GM23338 (cell line): ENCODE measurements at regions not wholly inside any gene's neighbourhood (a gene's known extent, or its start where the extent isn't known, plus 50 kb on each side); places are given as distances from the start of the nearest gene placed in this dataset.
A peak's percentile ranks its signal among the peaks of the same experiment; 100 is the strongest.

Experiments
- ATAC-seq: fragments of 200-7000 bp; cut with Tn5 transposase; 3 replicates; pipeline ENCODE4 v1.9.1; 2020
- DNase-seq: peaks from one replicate; pipeline ENCODE4 v3.0.0-alpha.2; 2015; ENCODE audit warnings: low spot score
- H2AFZ ChIP-seq: fragments of 200-600 bp; sonication (generic); 2 replicates; pipeline ENCODE4 v1.8.0; 2016; ENCODE audit warnings: antibody characterized with exemption, mild to moderate bottlenecking, moderate library complexity
- H3F3A ChIP-seq: fragments of 200-600 bp; sonication (generic); replicated peaks from 2 replicates; pipeline ENCODE4 v1.8.0; 2017; ENCODE audit warnings: antibody characterized with exemption, mixed run types, low read depth
- H3K27ac ChIP-seq: fragments of 200-600 bp; sonication (generic); 2 replicates; pipeline ENCODE4 v1.6.1; 2016; ENCODE audit warnings: low read depth
- H3K27me3 ChIP-seq: fragments of 200-600 bp; sonication (generic); 2 replicates; pipeline ENCODE4 v1.8.0; 2016; ENCODE audit warnings: mild to moderate bottlenecking, mixed run types, moderate library complexity; ENCODE audit not compliant: insufficient read depth
- H3K36me3 ChIP-seq: fragments of 200-600 bp; sonication (generic); 2 replicates; pipeline ENCODE4 v1.8.0; 2016; ENCODE audit warnings: mild to moderate bottlenecking; ENCODE audit not compliant: insufficient read depth
- H3K4me1 ChIP-seq: fragments of 200-600 bp; sonication (generic); 2 replicates; pipeline ENCODE4 v1.8.0; 2016; ENCODE audit warnings: mild to moderate bottlenecking, moderate library complexity; ENCODE audit not compliant: insufficient read depth
- H3K4me2 ChIP-seq: fragments of 200-600 bp; sonication (generic); 2 replicates; pipeline ENCODE4 v1.7.1; 2017; ENCODE audit warnings: mixed run types
- H3K4me3 ChIP-seq: fragments of 200-600 bp; sonication (generic); 2 replicates; pipeline ENCODE4 v1.6.1; 2016; ENCODE audit warnings: mixed run types
- H3K79me2 ChIP-seq: fragments of 200-600 bp; sonication (generic); replicated peaks from 2 replicates; pipeline ENCODE4 v1.8.0; 2017; ENCODE audit warnings: mild to moderate bottlenecking; ENCODE audit not compliant: insufficient read depth
- H3K9me2 ChIP-seq: fragments of 200-600 bp; sonication (generic); 2 replicates; pipeline ENCODE4 v1.8.0; 2017; ENCODE audit not compliant: insufficient read depth
- H4K20me1 ChIP-seq: fragments of 200-600 bp; sonication (generic); replicated peaks from 2 replicates; pipeline ENCODE4 v1.8.0; 2017; ENCODE audit warnings: mild to moderate bottlenecking; ENCODE audit not compliant: insufficient read depth
- H3K27ac Mint-ChIP-seq: 2 replicates; pipeline ENCODE4 v1.8.0; 2020; ENCODE audit warnings: inconsistent platforms, mild to moderate bottlenecking, moderate library complexity, mixed read lengths
- H3K27me3 Mint-ChIP-seq: 3 replicates; pipeline ENCODE4 v1.8.0; 2022; ENCODE audit warnings: low read depth, mild to moderate bottlenecking, moderate library complexity, mixed read lengths, inconsistent platforms; ENCODE audit not compliant: insufficient read depth, poor library complexity
- H3K36me3 Mint-ChIP-seq: 3 replicates; pipeline ENCODE4 v1.8.0; 2021; ENCODE audit warnings: low read depth, mild to moderate bottlenecking, inconsistent platforms, moderate library complexity, mixed read lengths
- H3K4me1 Mint-ChIP-seq: 3 replicates; pipeline ENCODE4 v1.8.0; 2020; ENCODE audit warnings: mild to moderate bottlenecking, inconsistent platforms, mixed read lengths
- H3K4me3 Mint-ChIP-seq: 3 replicates; pipeline ENCODE4 v1.8.0; 2021; ENCODE audit warnings: moderate library complexity, mild to moderate bottlenecking, inconsistent platforms, mixed read lengths
- H3K9me3 Mint-ChIP-seq: 3 replicates; pipeline ENCODE4 v1.8.0; 2020; ENCODE audit warnings: moderate library complexity, mild to moderate bottlenecking, inconsistent platforms, mixed read lengths
- CREB1 ChIP-seq: fragments of 250-450 bp; sonication (Bioruptor Pico); IDR thresholded peaks from 2 replicates; pipeline ENCODE4 v1.5.0; 2020; ENCODE audit warnings: low read depth, mild to moderate bottlenecking, moderate library complexity
- EZH2phosphoT487 ChIP-seq: fragments of 200-600 bp; sonication (generic); IDR thresholded peaks from one replicate; pipeline ENCODE4 v1.8.1; 2018; ENCODE audit warnings: antibody characterized with exemption; ENCODE audit not compliant: unreplicated experiment
- POLR2AphosphoS5 ChIP-seq: IDR thresholded peaks from 2 replicates; pipeline ENCODE4 v1.6.1; 2016; ENCODE audit warnings: antibody characterized with exemption, low read depth
- TF ChIP-seq, protein P1 (sequence below): IDR thresholded peaks from 2 replicates; pipeline ENCODE4 v1.6.1; 2016; ENCODE audit warnings: antibody characterized with exemption
- TF ChIP-seq, protein P2 (sequence below): fragments of 250-450 bp; sonication (Bioruptor Pico); IDR thresholded peaks from 2 replicates; pipeline ENCODE4 v1.5.0; 2020; ENCODE audit warnings: mild to moderate bottlenecking, moderate library complexity
- TF ChIP-seq, protein P3 (sequence below): IDR thresholded peaks from one replicate; pipeline ENCODE4 v1.6.1; 2018; ENCODE audit warnings: antibody characterized with exemption; ENCODE audit not compliant: unreplicated experiment
- TF ChIP-seq, protein P4 (sequence below), 2 experiments: fragments of 200-600 bp in 1 of 2; sonication (generic) in 1 of 2; conservative IDR thresholded peaks; 2 replicates each; pipeline versions ENCODE4 v1.5.1 to v1.6.1; 2016 to 2017; ENCODE audit warnings: antibody characterized with exemption in 2 of 2, low read depth in 2 of 2, mild to moderate bottlenecking in 2 of 2, moderate library complexity in 1 of 2

DNA sequence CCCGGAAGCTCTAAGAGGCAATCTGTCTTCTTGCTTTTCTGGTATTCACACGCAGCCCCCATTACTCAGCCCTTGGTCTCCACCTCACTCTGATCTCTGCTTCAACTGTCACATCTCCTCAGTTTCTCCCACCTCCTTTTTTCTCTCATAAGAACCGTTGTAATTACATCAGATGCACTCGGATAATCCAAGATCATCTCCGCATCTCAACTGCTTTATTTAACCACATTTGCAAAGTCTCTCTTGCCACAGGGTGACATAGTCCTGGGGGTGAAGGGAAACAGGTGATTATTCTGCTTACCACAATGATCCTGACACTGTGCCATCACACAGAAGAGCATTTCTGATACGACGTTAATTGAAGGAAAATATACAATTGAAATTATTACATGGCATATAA is 79.9 kb downstream of the HACD1 start:
- Mint-ChIP-seq H3K9me3 (peaks cover 10% of the 10 kb centered on the region; the same call in 2 of the 3 replicates), H3K27me3 (no peaks in the 10 kb centered on the region), H3K36me3 (no peaks in the 10 kb centered on the region), H3K4me3 (no peak overlapping the region), H3K4me1 (no peaks in the 10 kb centered on the region), H3K27ac (no peak overlapping the region)
- no peak overlapping the region for H2AFZ ChIP-seq
- H3K27me3 ChIP-seq: no peaks in the 10 kb centered on the region
- no peaks in the 10 kb centered on the region for H3K36me3 ChIP-seq
- no peak overlapping the region for H3K4me2 ChIP-seq
- no peak for DNase-seq
- H3F3A ChIP-seq: no peaks in the 10 kb centered on the region
- no peak for ATAC-seq
- H3K79me2 ChIP-seq: no peaks in the 10 kb centered on the region
- H4K20me1 ChIP-seq: no peaks in the 10 kb centered on the region
- no peak overlapping the region for H3K27ac ChIP-seq
- no peaks in the 10 kb centered on the region for H3K4me1 ChIP-seq
- TF ChIP-seq, protein P1, sequence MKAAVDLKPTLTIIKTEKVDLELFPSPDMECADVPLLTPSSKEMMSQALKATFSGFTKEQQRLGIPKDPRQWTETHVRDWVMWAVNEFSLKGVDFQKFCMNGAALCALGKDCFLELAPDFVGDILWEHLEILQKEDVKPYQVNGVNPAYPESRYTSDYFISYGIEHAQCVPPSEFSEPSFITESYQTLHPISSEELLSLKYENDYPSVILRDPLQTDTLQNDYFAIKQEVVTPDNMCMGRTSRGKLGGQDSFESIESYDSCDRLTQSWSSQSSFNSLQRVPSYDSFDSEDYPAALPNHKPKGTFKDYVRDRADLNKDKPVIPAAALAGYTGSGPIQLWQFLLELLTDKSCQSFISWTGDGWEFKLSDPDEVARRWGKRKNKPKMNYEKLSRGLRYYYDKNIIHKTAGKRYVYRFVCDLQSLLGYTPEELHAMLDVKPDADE: no peak
- no peak for TF ChIP-seq EZH2phosphoT487
- H3K4me3 ChIP-seq: no peak overlapping the region
- H3K9me2 ChIP-seq: 0 out of 2 replicates have a peak, but pooled peaks cover 7% of the 10 kb centered on the region

DNA sequence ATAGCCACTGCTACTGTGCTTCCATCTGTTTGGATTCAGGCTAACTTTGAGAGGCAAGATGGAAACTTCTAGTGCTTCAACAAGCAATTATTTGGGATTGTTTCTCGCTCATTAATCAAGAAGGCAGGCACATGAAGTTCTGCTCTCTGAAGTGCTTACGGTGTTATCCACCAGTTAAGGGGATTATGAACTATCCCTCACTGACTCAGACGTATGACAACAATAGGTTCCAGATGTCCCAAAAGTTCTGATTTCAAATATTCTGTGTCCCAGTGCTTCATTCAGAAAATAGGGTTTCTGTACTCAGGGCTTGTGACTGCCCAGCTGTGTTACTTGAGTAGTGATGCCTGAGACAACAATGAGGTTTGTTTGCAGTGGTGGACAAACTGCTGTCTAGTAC is 81.0 kb downstream of the HACD1 start:
- Histone ChIP-seq H3K4me2 (no peak overlapping the region), H3K4me3 (no peak overlapping the region), H3F3A (no peaks in the 10 kb centered on the region), H3K27ac (no peak overlapping the region), H3K9me2 (0 out of 2 replicates have a peak, but pooled peaks cover 7% of the 10 kb centered on the region), H4K20me1 (no peaks in the 10 kb centered on the region), H3K27me3 (no peaks in the 10 kb centered on the region), H2AFZ (peak overlapping the region; percentile 32; the same call in 1 of the 2 replicates), H3K4me1 (no peaks in the 10 kb centered on the region), H3K36me3 (no peaks in the 10 kb centered on the region), H3K79me2 (no peaks in the 10 kb centered on the region)
- Mint-ChIP-seq H3K4me1 (no peaks in the 10 kb centered on the region), H3K27me3 (peaks cover 1% of the 10 kb centered on the region), H3K4me3 (no peak overlapping the region), H3K36me3 (no peaks in the 10 kb centered on the region), H3K27ac (no peak overlapping the region), H3K9me3 (peaks cover 10% of the 10 kb centered on the region; the same call in 2 of the 3 replicates)
- ATAC-seq: no peak
- DNase-seq: no peak
- TF ChIP-seq POLR2AphosphoS5 (no peak), CREB1 (CRISPR knock-in tag) (no peak), EZH2phosphoT487 (no peak)
- TF ChIP-seq, protein P2, sequence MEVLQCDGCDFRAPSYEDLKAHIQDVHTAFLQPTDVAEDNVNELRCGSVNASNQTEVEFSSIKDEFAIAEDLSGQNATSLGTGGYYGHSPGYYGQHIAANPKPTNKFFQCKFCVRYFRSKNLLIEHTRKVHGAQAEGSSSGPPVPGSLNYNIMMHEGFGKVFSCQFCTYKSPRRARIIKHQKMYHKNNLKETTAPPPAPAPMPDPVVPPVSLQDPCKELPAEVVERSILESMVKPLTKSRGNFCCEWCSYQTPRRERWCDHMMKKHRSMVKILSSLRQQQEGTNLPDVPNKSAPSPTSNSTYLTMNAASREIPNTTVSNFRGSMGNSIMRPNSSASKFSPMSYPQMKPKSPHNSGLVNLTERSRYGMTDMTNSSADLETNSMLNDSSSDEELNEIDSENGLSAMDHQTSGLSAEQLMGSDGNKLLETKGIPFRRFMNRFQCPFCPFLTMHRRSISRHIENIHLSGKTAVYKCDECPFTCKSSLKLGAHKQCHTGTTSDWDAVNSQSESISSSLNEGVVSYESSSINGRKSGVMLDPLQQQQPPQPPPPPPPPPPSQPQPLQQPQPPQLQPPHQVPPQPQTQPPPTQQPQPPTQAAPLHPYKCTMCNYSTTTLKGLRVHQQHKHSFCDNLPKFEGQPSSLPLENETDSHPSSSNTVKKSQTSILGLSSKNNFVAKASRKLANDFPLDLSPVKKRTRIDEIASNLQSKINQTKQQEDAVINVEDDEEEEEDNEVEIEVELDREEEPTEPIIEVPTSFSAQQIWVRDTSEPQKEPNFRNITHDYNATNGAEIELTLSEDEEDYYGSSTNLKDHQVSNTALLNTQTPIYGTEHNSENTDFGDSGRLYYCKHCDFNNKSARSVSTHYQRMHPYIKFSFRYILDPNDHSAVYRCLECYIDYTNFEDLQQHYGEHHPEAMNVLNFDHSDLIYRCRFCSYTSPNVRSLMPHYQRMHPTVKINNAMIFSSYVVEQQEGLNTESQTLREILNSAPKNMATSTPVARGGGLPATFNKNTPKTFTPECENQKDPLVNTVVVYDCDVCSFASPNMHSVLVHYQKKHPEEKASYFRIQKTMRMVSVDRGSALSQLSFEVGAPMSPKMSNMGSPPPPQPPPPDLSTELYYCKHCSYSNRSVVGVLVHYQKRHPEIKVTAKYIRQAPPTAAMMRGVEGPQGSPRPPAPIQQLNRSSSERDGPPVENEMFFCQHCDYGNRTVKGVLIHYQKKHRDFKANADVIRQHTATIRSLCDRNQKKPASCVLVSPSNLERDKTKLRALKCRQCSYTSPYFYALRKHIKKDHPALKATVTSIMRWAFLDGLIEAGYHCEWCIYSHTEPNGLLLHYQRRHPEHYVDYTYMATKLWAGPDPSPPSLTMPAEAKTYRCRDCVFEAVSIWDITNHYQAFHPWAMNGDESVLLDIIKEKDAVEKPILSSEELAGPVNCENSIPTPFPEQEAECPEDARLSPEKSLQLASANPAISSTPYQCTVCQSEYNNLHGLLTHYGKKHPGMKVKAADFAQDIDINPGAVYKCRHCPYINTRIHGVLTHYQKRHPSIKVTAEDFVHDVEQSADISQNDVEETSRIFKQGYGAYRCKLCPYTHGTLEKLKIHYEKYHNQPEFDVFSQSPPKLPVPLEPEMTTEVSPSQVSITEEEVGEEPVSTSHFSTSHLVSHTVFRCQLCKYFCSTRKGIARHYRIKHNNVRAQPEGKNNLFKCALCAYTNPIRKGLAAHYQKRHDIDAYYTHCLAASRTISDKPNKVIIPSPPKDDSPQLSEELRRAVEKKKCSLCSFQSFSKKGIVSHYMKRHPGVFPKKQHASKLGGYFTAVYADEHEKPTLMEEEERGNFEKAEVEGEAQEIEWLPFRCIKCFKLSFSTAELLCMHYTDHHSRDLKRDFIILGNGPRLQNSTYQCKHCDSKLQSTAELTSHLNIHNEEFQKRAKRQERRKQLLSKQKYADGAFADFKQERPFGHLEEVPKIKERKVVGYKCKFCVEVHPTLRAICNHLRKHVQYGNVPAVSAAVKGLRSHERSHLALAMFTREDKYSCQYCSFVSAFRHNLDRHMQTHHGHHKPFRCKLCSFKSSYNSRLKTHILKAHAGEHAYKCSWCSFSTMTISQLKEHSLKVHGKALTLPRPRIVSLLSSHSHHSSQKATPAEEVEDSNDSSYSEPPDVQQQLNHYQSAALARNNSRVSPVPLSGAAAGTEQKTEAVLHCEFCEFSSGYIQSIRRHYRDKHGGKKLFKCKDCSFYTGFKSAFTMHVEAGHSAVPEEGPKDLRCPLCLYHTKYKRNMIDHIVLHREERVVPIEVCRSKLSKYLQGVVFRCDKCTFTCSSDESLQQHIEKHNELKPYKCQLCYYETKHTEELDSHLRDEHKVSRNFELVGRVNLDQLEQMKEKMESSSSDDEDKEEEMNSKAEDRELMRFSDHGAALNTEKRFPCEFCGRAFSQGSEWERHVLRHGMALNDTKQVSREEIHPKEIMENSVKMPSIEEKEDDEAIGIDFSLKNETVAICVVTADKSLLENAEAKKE (CRISPR knock-in tag): no peak
- TF ChIP-seq, protein P3, sequence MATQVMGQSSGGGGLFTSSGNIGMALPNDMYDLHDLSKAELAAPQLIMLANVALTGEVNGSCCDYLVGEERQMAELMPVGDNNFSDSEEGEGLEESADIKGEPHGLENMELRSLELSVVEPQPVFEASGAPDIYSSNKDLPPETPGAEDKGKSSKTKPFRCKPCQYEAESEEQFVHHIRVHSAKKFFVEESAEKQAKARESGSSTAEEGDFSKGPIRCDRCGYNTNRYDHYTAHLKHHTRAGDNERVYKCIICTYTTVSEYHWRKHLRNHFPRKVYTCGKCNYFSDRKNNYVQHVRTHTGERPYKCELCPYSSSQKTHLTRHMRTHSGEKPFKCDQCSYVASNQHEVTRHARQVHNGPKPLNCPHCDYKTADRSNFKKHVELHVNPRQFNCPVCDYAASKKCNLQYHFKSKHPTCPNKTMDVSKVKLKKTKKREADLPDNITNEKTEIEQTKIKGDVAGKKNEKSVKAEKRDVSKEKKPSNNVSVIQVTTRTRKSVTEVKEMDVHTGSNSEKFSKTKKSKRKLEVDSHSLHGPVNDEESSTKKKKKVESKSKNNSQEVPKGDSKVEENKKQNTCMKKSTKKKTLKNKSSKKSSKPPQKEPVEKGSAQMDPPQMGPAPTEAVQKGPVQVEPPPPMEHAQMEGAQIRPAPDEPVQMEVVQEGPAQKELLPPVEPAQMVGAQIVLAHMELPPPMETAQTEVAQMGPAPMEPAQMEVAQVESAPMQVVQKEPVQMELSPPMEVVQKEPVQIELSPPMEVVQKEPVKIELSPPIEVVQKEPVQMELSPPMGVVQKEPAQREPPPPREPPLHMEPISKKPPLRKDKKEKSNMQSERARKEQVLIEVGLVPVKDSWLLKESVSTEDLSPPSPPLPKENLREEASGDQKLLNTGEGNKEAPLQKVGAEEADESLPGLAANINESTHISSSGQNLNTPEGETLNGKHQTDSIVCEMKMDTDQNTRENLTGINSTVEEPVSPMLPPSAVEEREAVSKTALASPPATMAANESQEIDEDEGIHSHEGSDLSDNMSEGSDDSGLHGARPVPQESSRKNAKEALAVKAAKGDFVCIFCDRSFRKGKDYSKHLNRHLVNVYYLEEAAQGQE: no peak
- TF ChIP-seq, protein P4, sequence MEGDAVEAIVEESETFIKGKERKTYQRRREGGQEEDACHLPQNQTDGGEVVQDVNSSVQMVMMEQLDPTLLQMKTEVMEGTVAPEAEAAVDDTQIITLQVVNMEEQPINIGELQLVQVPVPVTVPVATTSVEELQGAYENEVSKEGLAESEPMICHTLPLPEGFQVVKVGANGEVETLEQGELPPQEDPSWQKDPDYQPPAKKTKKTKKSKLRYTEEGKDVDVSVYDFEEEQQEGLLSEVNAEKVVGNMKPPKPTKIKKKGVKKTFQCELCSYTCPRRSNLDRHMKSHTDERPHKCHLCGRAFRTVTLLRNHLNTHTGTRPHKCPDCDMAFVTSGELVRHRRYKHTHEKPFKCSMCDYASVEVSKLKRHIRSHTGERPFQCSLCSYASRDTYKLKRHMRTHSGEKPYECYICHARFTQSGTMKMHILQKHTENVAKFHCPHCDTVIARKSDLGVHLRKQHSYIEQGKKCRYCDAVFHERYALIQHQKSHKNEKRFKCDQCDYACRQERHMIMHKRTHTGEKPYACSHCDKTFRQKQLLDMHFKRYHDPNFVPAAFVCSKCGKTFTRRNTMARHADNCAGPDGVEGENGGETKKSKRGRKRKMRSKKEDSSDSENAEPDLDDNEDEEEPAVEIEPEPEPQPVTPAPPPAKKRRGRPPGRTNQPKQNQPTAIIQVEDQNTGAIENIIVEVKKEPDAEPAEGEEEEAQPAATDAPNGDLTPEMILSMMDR (conservative IDR thresholded peaks at IDR 0.05; ENCODE audit: low read depth in 2 of 2): no peak
- TF ChIP-seq, protein P1: no peak
